HepG2 (cell line): ENCODE measurements at regions not wholly inside any gene's neighbourhood (a gene's known extent, or its start where the extent isn't known, plus 50 kb on each side); places are given as distances from the start of the nearest gene placed in this dataset.

Source experiments
- ATAC-seq: fragments of 200-7000 bp; cut with Tn5 transposase; 3 replicates; pipeline ENCODE4 v1.9.1; 2020; ENCODE audit warnings: mild to moderate bottlenecking, moderate library complexity
- BruUV-seq: library from RNA; stranded (reverse); fragments of 400-500 nt; replicated peaks from 2 replicates; lab custom pipeline; 2021; lab: Mats Ljungman, UMichigan
- CTCF ChIA-PET: fragments of 300-600 bp; formaldehyde crosslinking; extraction: SDS; loops from one replicate; lab custom pipeline; 2021; ENCODE audit warnings: low total read pairs, inconsistent platforms, low intra/inter-chr PET ratio; lab: Yijun Ruan, JAX
- POLR2A ChIA-PET: fragments of 350-600 bp; sonication (Branson Sonifier 250); formaldehyde crosslinking; loops from one replicate; lab custom pipeline; 2020; ENCODE audit warnings: antibody characterized with exemption, inconsistent platforms; lab: Yijun Ruan, JAX
- DNase-seq: peaks from one replicate; pipeline ENCODE4 v3.0.0-alpha.2; 2015; ENCODE audit warnings: low spot score
- FAIRE-seq: peaks from 3 replicates; lab custom pipeline; 2011; peaks lifted over from hg19 to GRCh38; lab: Jason Lieb, UNC
- H2AFZ ChIP-seq: one replicate; pipeline ENCODE4 v1.6.1; 2011; ENCODE audit warnings: low read length, inconsistent platforms
- H3K27ac ChIP-seq: fragments of 300-600 bp; 3 replicates; pipeline ENCODE4 v1.8.0; 2011; ENCODE audit warnings: mixed run types, mild to moderate bottlenecking, mixed read lengths, low read length, inconsistent platforms; ENCODE audit not compliant: insufficient read depth; ENCODE audit errors: extremely low read length
- H3K27me3 ChIP-seq, 2 experiments: fragments of 200-600 bp in 1 of 2; 2 replicates in 1 of 2; 3 replicates in 1 of 2; pipeline versions ENCODE4 v1.6.0 to v1.8.0; 2011; ENCODE audit warnings: low read length in 2 of 2, mild to moderate bottlenecking in 2 of 2, moderate library complexity in 2 of 2, inconsistent platforms in 1 of 2; ENCODE audit not compliant: insufficient read depth in 2 of 2, control insufficient read depth in 1 of 2
- H3K36me3 ChIP-seq, 2 experiments: fragments of 200-600 bp in 1 of 2; replicated peaks in 1 of 2; 2 replicates in 1 of 2; 3 replicates in 1 of 2; pipeline versions ENCODE4 v1.5.1 to v1.8.0; 2011; ENCODE audit warnings: low read length in 2 of 2, inconsistent platforms in 1 of 2; ENCODE audit not compliant: insufficient read depth in 2 of 2, control insufficient read depth in 1 of 2
- H3K4me1 ChIP-seq: 2 replicates; pipeline ENCODE4 v1.5.1; 2012; ENCODE audit warnings: low read length, inconsistent platforms; ENCODE audit not compliant: insufficient read depth
- H3K4me2 ChIP-seq: 2 replicates; pipeline ENCODE4 v1.6.0; 2011; ENCODE audit warnings: low read depth, low read length, inconsistent platforms
- H3K4me3 ChIP-seq, 3 experiments: fragments of 200-600 bp in 1 of 3; sonication (generic), shearing (Covaris generic) in 1 of 3; replicated peaks in 1 of 3; 2 replicates each; pipeline ENCODE4 v1.5.1; 2011 to 2016; ENCODE audit warnings: low read length in 3 of 3, inconsistent platforms in 2 of 3, low read depth in 2 of 3, mild to moderate bottlenecking in 2 of 3, control low read depth in 1 of 3, mixed read lengths in 1 of 3; ENCODE audit not compliant: insufficient read depth in 1 of 3
- H3K79me2 ChIP-seq: one replicate; pipeline ENCODE4 v1.6.1; 2011; ENCODE audit warnings: low read length, inconsistent platforms; ENCODE audit not compliant: insufficient read depth
- H3K9ac ChIP-seq: 2 replicates; pipeline ENCODE4 v1.6.0; 2011; ENCODE audit warnings: mild to moderate bottlenecking, low read depth, low read length, inconsistent platforms; ENCODE audit not compliant: insufficient read depth
- H3K9me3 ChIP-seq: 2 replicates; pipeline ENCODE4 v1.5.1; 2012; ENCODE audit warnings: mild to moderate bottlenecking, low read length
- H4K20me1 ChIP-seq: 2 replicates; pipeline ENCODE4 v1.6.0; 2011; ENCODE audit warnings: inconsistent platforms, mild to moderate bottlenecking, low read length, moderate library complexity; ENCODE audit not compliant: insufficient read depth
- BHLHE40 ChIP-seq: IDR thresholded peaks from 2 replicates; pipeline ENCODE4 v1.6.1; 2011; ENCODE audit warnings: low read length, improper control_type of control experiment
- CENPT ChIP-seq: sonication (generic); formaldehyde crosslinking; IDR thresholded peaks from 2 replicates; pipeline ENCODE4 v1.8.0; 2022; ENCODE audit warnings: low read depth, mild to moderate bottlenecking, moderate library complexity, missing genetic modification reagents
- CTCF ChIP-seq: sonication (generic); formaldehyde crosslinking; IDR thresholded peaks from 2 replicates; pipeline ENCODE4 v1.5.0; 2020; ENCODE audit warnings: mild to moderate bottlenecking, missing genetic modification reagents, moderate library complexity
- E2F2 ChIP-seq: sonication (generic); formaldehyde crosslinking; IDR thresholded peaks from 2 replicates; pipeline ENCODE4 v1.4.0; 2020; ENCODE audit warnings: missing genetic modification reagents, borderline replicate concordance
- GTF2F1 ChIP-seq: fragments of 150-350 bp; IDR thresholded peaks from 2 replicates; pipeline ENCODE4 v1.6.1; 2014; ENCODE audit warnings: low read length
- LCORL ChIP-seq, 2 experiments: fragments of 450-650 bp in 1 of 2; sonication (generic) in 1 of 2; formaldehyde crosslinking in 1 of 2; IDR thresholded peaks; 2 replicates each; pipeline versions ENCODE4 v1.5.0 to v1.6.1; 2017 to 2020; ENCODE audit warnings: antibody characterized with exemption in 1 of 2, missing genetic modification reagents in 1 of 2
- MED13 ChIP-seq: sonication (generic); formaldehyde crosslinking; IDR thresholded peaks from 2 replicates; pipeline ENCODE4 v1.5.0; 2020; ENCODE audit warnings: missing genetic modification reagents
- MEIS2 ChIP-seq: sonication (generic); formaldehyde crosslinking; IDR thresholded peaks from 2 replicates; pipeline ENCODE4 v1.9.0; 2021; ENCODE audit warnings: mild to moderate bottlenecking, missing genetic modification reagents
- NFIB ChIP-seq: sonication (generic); formaldehyde crosslinking; IDR thresholded peaks from 2 replicates; pipeline ENCODE4 v1.9.0; 2021; ENCODE audit warnings: missing genetic modification reagents, mild to moderate bottlenecking, borderline replicate concordance
- NFKB2 ChIP-seq: sonication (generic); formaldehyde crosslinking; IDR thresholded peaks from 2 replicates; pipeline ENCODE4 v1.4.0; 2020; ENCODE audit warnings: missing genetic modification reagents, borderline replicate concordance
- RFX3 ChIP-seq: IDR thresholded peaks from 2 replicates; pipeline ENCODE4 v1.6.1; 2016; ENCODE audit warnings: missing biosample characterization, missing genetic modification reagents
- TRAFD1 ChIP-seq: sonication (generic); formaldehyde crosslinking; IDR thresholded peaks from 2 replicates; pipeline ENCODE4 v1.5.1; 2020; ENCODE audit warnings: missing genetic modification reagents, mild to moderate bottlenecking, borderline replicate concordance
- ZFAT ChIP-seq: sonication (generic); formaldehyde crosslinking; conservative IDR thresholded peaks from 2 replicates; pipeline ENCODE4 v1.8.1; 2023; ENCODE audit warnings: missing genetic modification reagents, inconsistent platforms
- ZHX1 ChIP-seq: sonication (generic); formaldehyde crosslinking; IDR thresholded peaks from 2 replicates; pipeline ENCODE4 v1.8.1; 2022; ENCODE audit warnings: low read depth, mild to moderate bottlenecking, missing genetic modification reagents
- ZMYM2 ChIP-seq: sonication (generic); formaldehyde crosslinking; IDR thresholded peaks from 2 replicates; pipeline ENCODE4 v1.8.0; 2022; ENCODE audit warnings: mild to moderate bottlenecking, missing genetic modification reagents
- ZNF552 ChIP-seq: sonication (generic); formaldehyde crosslinking; IDR thresholded peaks from 2 replicates; pipeline ENCODE4 v1.9.0; 2022; ENCODE audit warnings: missing genetic modification reagents, mild to moderate bottlenecking, borderline replicate concordance
- ZNF616 ChIP-seq: sonication (generic); formaldehyde crosslinking; IDR thresholded peaks from 2 replicates; pipeline ENCODE4 v1.5.0; 2020; ENCODE audit warnings: low read depth, mild to moderate bottlenecking, missing genetic modification reagents
- ZNF678 ChIP-seq: sonication (generic); formaldehyde crosslinking; IDR thresholded peaks from 2 replicates; pipeline ENCODE4 v1.4.0; 2020; ENCODE audit warnings: mild to moderate bottlenecking, missing genetic modification reagents
- ZNF777 ChIP-seq: sonication (generic); formaldehyde crosslinking; IDR thresholded peaks from 2 replicates; pipeline ENCODE4 v1.4.0; 2020; ENCODE audit warnings: missing genetic modification reagents
- ZNF841 ChIP-seq: sonication (generic); formaldehyde crosslinking; IDR thresholded peaks from 2 replicates; pipeline ENCODE4 v1.8.1; 2023; ENCODE audit warnings: missing genetic modification reagents, borderline replicate concordance
- WGBS: methylation state at CpG from one replicate; pipeline ENCODE4 v1.1.6; 2017; ENCODE audit warnings: low lambda C conversion rate; 5-methylcytosine and 5-hydroxymethylcytosine counted together
- in situ Hi-C: cut with HindIII; loops from 2 replicates; pipeline ENCODE4 v1.10.0; 2017; ENCODE audit warnings: low pct_unique_long_range_greater_than_20kb; ENCODE audit not compliant: extremely low pct_ligation_motif_present
- intact Hi-C: fragments of 100-400 bp; cut with micrococcal nuclease; formaldehyde crosslinking; loops from one replicate; pipeline ENCODE4 v1.10.0; 2022; ENCODE audit not compliant: unreplicated experiment

- Histone ChIP-seq H3K4me3 (no peak overlapping the region), H3K9ac (no peak overlapping the region), H2AFZ (no peak overlapping the region), H3K27ac (no peak overlapping the region), H3K4me2 (no peak overlapping the region), H4K20me1 (no peaks in the 10 kb centered on the region), H3K36me3 (no peaks in the 10 kb centered on the region), H3K79me2 (no peaks in the 10 kb centered on the region), H3K9me3 (no peaks in the 10 kb centered on the region), H3K27me3 (no peaks in the 10 kb centered on the region; a peak in 1 of 5 replicates), H3K4me1 (no peaks in the 10 kb centered on the region)
- TF ChIP-seq ZHX1 (CRISPR knock-in tag), result no peak
- TF ChIP-seq NFKB2 (CRISPR knock-in tag), result no peak
- no peak for TF ChIP-seq ZNF841 (CRISPR knock-in tag)
- TF ChIP-seq ZNF777 (CRISPR knock-in tag), result no peak
- TF ChIP-seq RFX3, result no peak
- no peak for TF ChIP-seq ZMYM2
- TF ChIP-seq ZNF552, result no peak
- no peak for TF ChIP-seq ZNF616 (CRISPR knock-in tag)
- no peak for TF ChIP-seq BHLHE40
- no peak for TF ChIP-seq GTF2F1
- TF ChIP-seq TRAFD1 (CRISPR knock-in tag), result no peak
- no peak for TF ChIP-seq ZFAT (CRISPR knock-in tag)
- no peak for TF ChIP-seq MEIS2 (CRISPR knock-in tag)
- no peak for TF ChIP-seq CENPT (CRISPR knock-in tag)
- TF ChIP-seq MED13 (CRISPR knock-in tag), result no peak
- no peak for TF ChIP-seq CTCF
- TF ChIP-seq LCORL (IDR thresholded peaks at IDR 0.05), result no peak
- no peak for TF ChIP-seq LCORL (CRISPR knock-in tag; IDR thresholded peaks at IDR 0.05)
- TF ChIP-seq E2F2 (CRISPR knock-in tag), result no peak
- no peak for TF ChIP-seq NFIB (CRISPR knock-in tag)
- TF ChIP-seq ZNF678, result no peak
- DNase-seq (no peak), ATAC-seq (no peak), FAIRE-seq (no peak)
- intact Hi-C loops (no loop called here), in situ Hi-C loops (no loop called here)
- no TSS peak for BruUV-seq
- ChIA-PET CTCF (no interaction called here), POLR2A (no interaction called here)
- 15% methylated on average over 4 of the region's 4 CpGs for WGBS
Observed at GRCh38 chr12:42766754-42767153, 177.2 kb upstream of the PRICKLE1 start.
